ENCODE measurements at regions not wholly inside any gene's neighbourhood (a gene's known extent, or its start where the extent isn't known, plus 50 kb on each side); places are given as distances from the start of the nearest gene placed in this dataset.

GRCh38 chr1:29547300-29547699 is 311.0 kb downstream of the PTPRU start:
- no peak overlapping the region for H3K4me3 ChIP-seq (ENCODE audit: low read length)
- no peak for DNase-seq (ENCODE audit: low read depth)
- no peak for TF ChIP-seq CTCF (IDR thresholded peaks at IDR 0.05; ENCODE audit: insufficient read depth, low read depth, low read length, missing control alignments)

- no peak for TF ChIP-seq CTCF (IDR thresholded peaks at IDR 0.05; ENCODE audit: insufficient read depth, low read depth, low read length, missing control alignments)
- DNase-seq (ENCODE audit: low read depth), result no peak
Measured at GRCh38 chr1:29546496-29546895, 310.2 kb downstream of the PTPRU start.

GRCh38 chr1:29544406-29544805 is 308.1 kb downstream of the PTPRU start:
- TF ChIP-seq CTCF (IDR thresholded peaks at IDR 0.05; ENCODE audit: insufficient read depth, low read depth, low read length, missing control alignments), result no peak
- no peak overlapping the region for H3K4me3 ChIP-seq (ENCODE audit: low read length)
- no peak for DNase-seq (ENCODE audit: low read depth)

More at GRCh38 chr1:29546496-29546895, 310.2 kb downstream of the PTPRU start:
- H3K4me3 ChIP-seq (ENCODE audit: low read length), result no peak overlapping the region

GRCh38 chr1:29543586-29543985 is 307.3 kb downstream of the PTPRU start:
- TF ChIP-seq CTCF (IDR thresholded peaks at IDR 0.05; ENCODE audit: insufficient read depth, low read depth, low read length, missing control alignments), result no peak
- no peak overlapping the region for H3K4me3 ChIP-seq (ENCODE audit: low read length)
- no peak for DNase-seq (ENCODE audit: low read depth)

GRCh38 chr1:29542548-29542947 is 306.2 kb downstream of the PTPRU start:
- TF ChIP-seq CTCF (IDR thresholded peaks at IDR 0.05; ENCODE audit: insufficient read depth, low read depth, low read length, missing control alignments), result no peak
- no peak overlapping the region for H3K4me3 ChIP-seq (ENCODE audit: low read length)
- DNase-seq (ENCODE audit: low read depth), result no peak

GRCh38 chr1:29541631-29542030 is 305.3 kb downstream of the PTPRU start:
- TF ChIP-seq CTCF (IDR thresholded peaks at IDR 0.05; ENCODE audit: insufficient read depth, low read depth, low read length, missing control alignments), result no peak
- H3K4me3 ChIP-seq (ENCODE audit: low read length), result no peak overlapping the region
- DNase-seq (ENCODE audit: low read depth), result no peak

GRCh38 chr1:29540801-29541357 is 304.6 kb downstream of the PTPRU start:
- TF ChIP-seq CTCF (IDR thresholded peaks at IDR 0.05; ENCODE audit: insufficient read depth, low read depth, low read length, missing control alignments), result no peak
- H3K4me3 ChIP-seq (ENCODE audit: low read length), result no peak overlapping the region
- no peak for DNase-seq (ENCODE audit: low read depth)

Data from epithelial cell of esophagus (primary cell).